Cardiac fibroblast (primary cell): ENCODE measurements at regions not wholly inside any gene's neighbourhood (a gene's known extent, or its start where the extent isn't known, plus 50 kb on each side); places are given as distances from the start of the nearest gene placed in this dataset.

ENCODE experiments used
- DNase-seq, 2 donors: peaks; one replicate each; pipeline versions ENCODE4 v3.0.0 to v3.0.0-alpha.2; 2010; ENCODE audit warnings: low read depth in 2 of 2
- H3K4me3 ChIP-seq, 2 donors: replicated peaks in 1 of 2; 1 replicate in 1 of 2; 2 replicates in 1 of 2; pipeline ENCODE4 v1.5.1; 2011; ENCODE audit warnings: low read depth in 2 of 2, low read length in 2 of 2, mild to moderate bottlenecking in 2 of 2, moderate library complexity in 1 of 2
- CTCF ChIP-seq: IDR thresholded peaks from one replicate; pipeline ENCODE4 v1.5.1; 2011; ENCODE audit warnings: low read depth, mild to moderate bottlenecking, low read length, inconsistent platforms

- DNase-seq, result peak; percentile 100
- TF ChIP-seq CTCF, result no peak
- H3K4me3 ChIP-seq, result peak overlapping the region in 1 of 2 donors; percentile 8
Measured at GRCh38 chr3:8443829-8444791, 57.5 kb upstream of the LMCD1 start.

GRCh38 chr3:8444883-8445282 is 56.7 kb upstream of the LMCD1 start:
- no peak for TF ChIP-seq CTCF
- no peak for DNase-seq
- no peak overlapping the region for H3K4me3 ChIP-seq

GRCh38 chr3:8445861-8446260 is 55.8 kb upstream of the LMCD1 start:
- peak; percentile 98 for DNase-seq

GRCh38 chr3:8446845-8447244 is 54.8 kb upstream of the LMCD1 start:
- no peak overlapping the region for H3K4me3 ChIP-seq
- no peak for TF ChIP-seq CTCF
- DNase-seq, result peak in 1 of 2 donors; percentile 30

More at GRCh38 chr3:8445861-8446260, 55.8 kb upstream of the LMCD1 start:
- H3K4me3 ChIP-seq, result no peak overlapping the region
- no peak for TF ChIP-seq CTCF

GRCh38 chr3:8450618-8451017 is 51.0 kb upstream of the LMCD1 start:
- no peak overlapping the region for H3K4me3 ChIP-seq
- peak; percentile 32 to 53 for DNase-seq
- no peak for TF ChIP-seq CTCF

GRCh38 chr3:8451696-8452095 is 49.9 kb upstream of the LMCD1 start:
- TF ChIP-seq CTCF, result no peak
- peak; percentile 46 to 92 for DNase-seq
- H3K4me3 ChIP-seq, result no peak overlapping the region
